Spleen (tissue), 7 donors: ENCODE measurements at regions not wholly inside any gene's neighbourhood (a gene's known extent, or its start where the extent isn't known, plus 50 kb on each side); places are given as distances from the start of the nearest gene placed in this dataset.

ENCODE experiments used
- POLR2A ChIP-seq, 3 donors: fragments of 450-650 bp; IDR thresholded peaks; one replicate each; pipeline ENCODE4 v1.5.1; 2017; ENCODE audit warnings: antibody characterized with exemption in 3 of 3, mild to moderate bottlenecking in 1 of 3
- POLR2AphosphoS5 ChIP-seq, 3 donors: sonication (generic); formaldehyde crosslinking; IDR thresholded peaks; one replicate each; pipeline ENCODE4 v1.5.1; 2017; ENCODE audit warnings: antibody characterized with exemption in 3 of 3
- TF ChIP-seq, protein P1 (sequence below), 11 experiments: fragments of 200-600 bp in 7 of 11; fragments of 450-650 bp in 4 of 11; sonication (generic) in 4 of 11; IDR thresholded peaks in 8 of 11; conservative IDR thresholded peaks in 3 of 11; 1 replicate in 7 of 11; 2 replicates in 4 of 11; pipeline versions ENCODE4 v1.4.0 to v1.8.0; 2016 to 2021; ENCODE audit warnings: antibody characterized with exemption in 11 of 11, inconsistent platforms in 4 of 11, mild to moderate bottlenecking in 1 of 11
- donor health status: DM: no; HTN: no; CAD: no; lungs with moderate emphysema.
- donor health status: DM: no; HTN: no; CAD: no.
- donor health status: DM: no; HTN: no; CAD: no.

DNA sequence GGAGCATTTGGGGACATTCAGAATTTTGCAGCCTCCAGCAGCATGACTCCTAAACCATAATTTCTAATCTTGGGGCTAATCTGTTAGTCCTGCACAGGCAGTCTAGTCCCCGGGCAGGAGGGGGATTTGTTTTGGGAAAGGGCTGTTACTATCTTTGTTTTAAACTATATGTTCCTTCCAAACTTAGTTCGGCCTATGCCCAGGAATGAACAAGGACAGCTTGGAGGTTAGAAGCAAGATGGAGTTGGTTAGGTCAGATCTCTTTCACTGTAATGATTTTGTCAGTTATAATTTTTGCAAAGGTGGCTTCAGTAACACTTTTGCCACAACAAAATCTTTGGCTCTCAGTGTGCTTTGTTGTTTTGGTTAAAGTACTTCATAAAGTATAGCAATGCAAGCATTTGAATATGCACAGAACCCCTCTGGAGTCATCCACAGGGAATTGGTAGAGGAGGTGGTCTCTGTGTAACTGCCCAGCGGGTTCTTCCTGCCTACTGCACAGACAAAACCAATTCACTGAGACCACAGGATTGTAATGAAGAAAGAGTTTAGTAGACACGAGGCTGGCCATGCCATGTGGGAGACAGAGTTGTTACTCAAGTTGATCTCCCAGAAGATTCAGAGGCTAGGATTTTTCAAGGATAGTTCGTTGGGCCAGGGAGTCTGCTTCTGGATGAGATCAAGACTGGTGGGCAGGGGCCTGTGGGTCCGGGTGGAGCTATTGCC is 224.1 kb upstream of the MYLIP start:
- TF ChIP-seq, protein P1, sequence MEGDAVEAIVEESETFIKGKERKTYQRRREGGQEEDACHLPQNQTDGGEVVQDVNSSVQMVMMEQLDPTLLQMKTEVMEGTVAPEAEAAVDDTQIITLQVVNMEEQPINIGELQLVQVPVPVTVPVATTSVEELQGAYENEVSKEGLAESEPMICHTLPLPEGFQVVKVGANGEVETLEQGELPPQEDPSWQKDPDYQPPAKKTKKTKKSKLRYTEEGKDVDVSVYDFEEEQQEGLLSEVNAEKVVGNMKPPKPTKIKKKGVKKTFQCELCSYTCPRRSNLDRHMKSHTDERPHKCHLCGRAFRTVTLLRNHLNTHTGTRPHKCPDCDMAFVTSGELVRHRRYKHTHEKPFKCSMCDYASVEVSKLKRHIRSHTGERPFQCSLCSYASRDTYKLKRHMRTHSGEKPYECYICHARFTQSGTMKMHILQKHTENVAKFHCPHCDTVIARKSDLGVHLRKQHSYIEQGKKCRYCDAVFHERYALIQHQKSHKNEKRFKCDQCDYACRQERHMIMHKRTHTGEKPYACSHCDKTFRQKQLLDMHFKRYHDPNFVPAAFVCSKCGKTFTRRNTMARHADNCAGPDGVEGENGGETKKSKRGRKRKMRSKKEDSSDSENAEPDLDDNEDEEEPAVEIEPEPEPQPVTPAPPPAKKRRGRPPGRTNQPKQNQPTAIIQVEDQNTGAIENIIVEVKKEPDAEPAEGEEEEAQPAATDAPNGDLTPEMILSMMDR (IDR thresholded peaks at IDR 0.05 in 8 of 11, conservative IDR thresholded peaks at IDR 0.05 in 3 of 11), result no peak
- TF ChIP-seq POLR2A (IDR thresholded peaks at IDR 0.05), result no peak
- no peak for TF ChIP-seq POLR2AphosphoS5 (IDR thresholded peaks at IDR 0.05)
